Kidney glomerular epithelial cell (primary cell): ENCODE measurements at regions not wholly inside any gene's neighbourhood (a gene's known extent, or its start where the extent isn't known, plus 50 kb on each side); places are given as distances from the start of the nearest gene placed in this dataset.
"Not testable (repeated sequence)": the region's sequence is repeated elsewhere in the genome, so short reads cannot be mapped to it uniquely, and the experiment has no call there.

Source experiments
- DNase-seq: peaks from one replicate; lab custom pipeline; 2025; lab: John Stamatoyannopoulos, UW

- no peak for DNase-seq
Observed at GRCh38 chrX:113919387-113919786, 664.5 kb upstream of the HTR2C start.

DNA sequence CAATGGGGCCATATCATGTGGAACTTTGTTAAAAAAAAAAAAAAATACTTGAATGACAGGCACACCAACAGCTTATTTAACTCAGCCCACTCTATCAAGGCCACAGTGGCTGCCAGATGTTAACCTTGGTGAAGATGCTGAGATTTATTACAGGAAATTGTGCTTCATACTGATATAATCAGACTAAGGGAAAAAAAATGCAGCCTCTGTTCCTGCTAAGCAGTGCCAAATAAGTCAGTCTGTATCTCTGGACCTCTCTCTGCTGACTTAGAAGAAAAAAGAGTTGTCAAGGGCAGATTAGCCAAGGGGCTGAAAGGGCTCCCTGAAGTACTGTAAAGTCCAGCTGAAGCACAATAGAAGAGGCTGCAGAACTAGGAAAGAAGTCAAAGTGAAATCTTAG is 677.7 kb upstream of the HTR2C start:
- no peak for DNase-seq

DNA sequence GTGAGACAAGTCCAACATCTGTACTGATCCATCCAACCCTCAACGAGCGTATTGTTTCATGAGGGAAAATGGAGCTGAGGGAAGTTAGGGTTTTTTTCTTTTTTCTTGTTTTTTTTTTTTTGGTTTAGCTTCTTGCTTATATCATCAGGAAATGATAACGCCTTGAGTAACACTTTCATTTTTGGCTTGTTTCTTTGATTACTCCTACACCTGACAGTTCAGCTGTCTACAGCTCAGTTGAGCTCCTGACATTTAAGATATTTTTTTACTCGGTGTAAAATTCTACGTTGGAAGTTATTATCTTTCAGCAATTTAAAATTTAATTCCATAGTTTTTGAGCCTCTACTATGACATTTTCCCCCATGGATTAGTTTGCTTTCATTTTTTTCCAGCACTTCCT is 691.0 kb upstream of the HTR2C start:
- no peak for DNase-seq

- DNase-seq = no peak
Observed at GRCh38 chrX:113892401-113892800, 691.5 kb upstream of the HTR2C start.

- no peak for DNase-seq
Observed at GRCh38 chrX:113873056-113873455, 710.8 kb upstream of the HTR2C start.

GRCh38 chrX:113868711-113869110 is 715.2 kb upstream of the HTR2C start:
- no peak for DNase-seq

DNA sequence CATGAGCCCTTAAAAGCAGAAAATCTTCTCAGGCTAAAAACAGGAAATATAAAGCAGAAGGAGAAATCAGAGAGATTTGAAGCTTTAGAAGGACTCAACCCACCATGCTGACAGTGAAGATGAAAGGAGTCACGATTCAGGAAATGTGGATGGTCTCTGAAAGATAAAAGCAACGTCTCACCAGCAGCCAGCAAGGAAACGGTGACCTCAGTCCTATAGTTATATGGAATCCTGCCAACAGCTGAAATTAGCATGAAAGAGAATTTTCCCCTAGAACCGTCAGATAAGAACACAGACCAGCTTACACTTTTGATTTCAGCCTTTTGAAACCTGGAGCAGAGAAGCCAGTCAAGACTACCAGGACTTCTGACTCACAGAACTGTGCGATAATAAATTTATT is 715.7 kb upstream of the HTR2C start:
- DNase-seq = no peak

GRCh38 chrX:113849408-113849807 is 734.5 kb upstream of the HTR2C start:
- no peak for DNase-seq

DNA sequence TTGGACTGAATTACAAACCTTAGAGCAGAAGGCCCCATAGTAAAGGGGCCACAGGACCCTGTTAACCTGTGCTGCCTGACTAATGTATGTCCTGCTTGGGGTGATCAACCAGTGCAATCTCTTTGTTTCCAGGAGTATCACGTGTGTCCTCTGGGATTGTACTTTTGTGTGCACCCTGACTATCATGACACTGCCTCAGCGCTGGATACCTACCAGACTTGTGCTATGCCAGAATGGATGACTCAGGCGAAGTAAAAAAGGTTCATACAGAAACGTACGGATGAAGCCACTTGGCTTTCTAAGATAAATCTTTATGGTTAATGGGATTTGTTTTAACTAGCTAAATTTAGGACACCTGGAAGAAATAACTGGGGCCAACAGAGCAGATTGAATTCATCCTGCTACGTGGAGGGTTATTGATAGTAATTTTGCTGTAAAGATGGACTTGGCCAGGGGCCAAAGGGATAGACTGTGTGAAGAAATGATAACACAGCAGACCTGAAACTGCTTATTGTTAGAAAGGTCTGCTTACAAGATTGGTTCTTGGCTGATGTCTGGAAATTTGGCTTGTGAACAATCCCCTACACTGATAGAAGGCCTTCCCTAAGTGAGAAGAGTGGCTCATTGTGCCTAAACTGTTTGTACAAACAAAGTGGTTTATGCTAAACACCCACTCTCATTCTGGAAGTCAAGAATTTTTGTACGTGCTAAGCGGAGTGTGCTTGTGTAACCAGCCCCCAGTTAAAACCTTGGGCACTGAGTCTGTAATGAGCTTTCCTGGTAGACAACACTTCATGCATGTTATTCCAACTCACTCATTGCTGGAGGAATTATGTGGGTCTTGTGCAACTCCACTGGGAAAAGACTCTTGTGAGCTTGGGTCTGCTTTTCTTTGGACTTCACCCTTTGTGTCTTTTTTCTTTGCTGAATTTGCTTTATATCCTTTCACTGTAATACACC is 750.5 kb upstream of the HTR2C start:
- DNase-seq = no peak

- no peak for DNase-seq
Observed at GRCh38 chrX:113828470-113828869, 755.4 kb upstream of the HTR2C start.

- DNase-seq = no peak
Observed at GRCh38 chrX:113818346-113818745, 765.5 kb upstream of the HTR2C start.

DNA sequence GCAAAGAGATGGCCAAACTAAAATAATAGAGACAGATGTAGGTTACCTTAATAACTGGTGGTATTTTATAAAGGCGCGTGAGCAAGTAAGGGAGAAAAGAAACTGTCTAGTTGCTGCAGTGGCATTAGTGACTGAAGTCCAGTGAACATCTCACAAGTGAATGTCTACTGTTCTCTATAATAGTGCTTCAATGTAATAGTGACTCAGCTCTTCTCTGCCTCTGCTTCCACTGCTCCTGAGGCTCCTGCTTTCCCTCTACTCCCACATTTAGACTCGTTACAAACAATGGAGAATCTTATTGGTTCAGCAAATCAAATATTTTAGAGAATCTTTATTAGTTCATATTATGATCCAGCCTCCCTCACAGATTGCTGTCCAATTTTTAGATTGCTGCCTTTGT is 779.1 kb upstream of the HTR2C start:
- DNase-seq = no peak

DNA sequence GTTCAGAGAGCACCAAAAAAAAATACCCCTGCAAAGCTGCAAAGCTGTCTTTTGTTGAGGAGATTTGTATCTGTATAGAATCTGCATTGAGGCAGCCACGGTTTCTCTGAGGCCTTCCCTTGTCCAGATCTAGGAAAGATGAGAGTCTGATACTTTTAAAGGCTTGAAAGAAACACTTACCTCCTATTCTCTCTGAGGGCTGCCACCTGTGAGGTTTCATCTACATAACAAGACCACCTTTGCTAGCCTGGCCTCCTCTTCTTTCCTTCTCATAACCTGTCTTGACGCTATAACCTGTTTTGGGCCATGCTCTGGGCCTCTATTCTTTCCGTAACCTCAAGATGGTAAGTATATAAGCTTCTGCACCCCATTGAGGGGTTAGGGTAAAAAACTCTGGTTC is 779.6 kb upstream of the HTR2C start:
- DNase-seq = no peak

GRCh38 chrX:113802837-113803236 is 781.0 kb upstream of the HTR2C start:
- DNase-seq = no peak

GRCh38 chrX:113800955-113801354 is 782.9 kb upstream of the HTR2C start:
- DNase-seq = no peak

- no peak for DNase-seq
Observed at GRCh38 chrX:113793563-113793962, 790.3 kb upstream of the HTR2C start.

DNA sequence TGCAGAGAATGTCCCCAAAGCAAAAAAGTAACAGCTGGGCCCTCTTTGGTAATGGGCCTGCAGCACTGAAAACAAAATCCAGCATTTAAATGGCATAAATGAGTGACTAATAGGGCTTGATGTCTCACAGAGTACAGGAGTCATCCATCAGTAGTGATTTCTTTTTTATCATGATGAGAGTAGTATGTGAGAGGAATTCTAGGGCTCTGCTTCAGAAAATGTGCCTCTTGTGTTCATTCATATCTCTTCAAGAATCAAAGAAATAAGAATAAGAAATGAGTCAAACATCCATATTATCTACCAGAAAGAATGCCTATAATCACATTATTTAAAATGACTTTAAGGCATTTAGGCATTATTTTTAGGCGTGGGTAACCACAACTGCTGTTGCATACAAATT is 792.9 kb upstream of the HTR2C start:
- DNase-seq = no peak

GRCh38 chrX:113784754-113785153 is 799.1 kb upstream of the HTR2C start:
- DNase-seq = not testable (repeated sequence)

DNA sequence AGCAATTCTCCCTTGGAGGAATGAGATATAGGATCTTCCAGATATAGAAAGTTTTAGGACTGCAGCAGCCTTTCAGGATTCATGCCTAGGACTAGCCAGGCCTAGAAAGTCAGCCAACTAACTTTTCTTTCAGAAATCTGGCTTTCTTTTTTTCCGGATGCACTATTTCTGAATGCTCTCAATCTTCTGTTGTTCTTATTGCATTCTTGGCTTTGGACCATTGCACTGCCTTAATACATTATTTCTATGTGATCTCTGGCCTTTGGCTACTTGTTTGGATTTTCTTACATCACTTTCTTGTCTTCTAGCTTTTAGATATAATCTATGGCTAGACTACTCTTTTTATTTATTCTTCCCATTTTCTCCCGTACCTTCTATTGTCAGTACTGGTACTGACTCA is 813.1 kb upstream of the HTR2C start:
- DNase-seq = no peak

GRCh38 chrX:113770071-113770470 is 813.8 kb upstream of the HTR2C start:
- no peak for DNase-seq

DNA sequence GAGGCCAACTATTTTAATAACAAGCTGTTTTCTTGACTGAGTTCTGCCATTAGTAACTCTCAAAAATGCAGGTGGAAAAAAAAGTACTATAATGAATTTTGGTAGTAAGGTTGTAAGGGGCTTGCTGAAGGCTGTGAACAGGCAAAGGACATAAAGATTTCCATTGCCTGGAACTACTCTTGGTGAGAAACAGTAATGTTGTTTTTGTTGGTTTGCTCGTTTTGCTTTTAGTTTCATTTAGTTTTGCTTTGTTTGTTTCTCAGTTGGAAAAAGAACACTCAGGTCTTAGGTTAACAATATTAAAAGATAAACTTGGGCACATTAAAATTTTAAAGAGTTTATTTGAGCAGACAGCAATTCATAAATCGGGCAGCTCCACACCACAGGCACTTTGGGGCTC is 824.5 kb upstream of the HTR2C start:
- no peak for DNase-seq

GRCh38 chrX:113747274-113747973 is 836.5 kb upstream of the HTR2C start:
- no peak for DNase-seq

DNA sequence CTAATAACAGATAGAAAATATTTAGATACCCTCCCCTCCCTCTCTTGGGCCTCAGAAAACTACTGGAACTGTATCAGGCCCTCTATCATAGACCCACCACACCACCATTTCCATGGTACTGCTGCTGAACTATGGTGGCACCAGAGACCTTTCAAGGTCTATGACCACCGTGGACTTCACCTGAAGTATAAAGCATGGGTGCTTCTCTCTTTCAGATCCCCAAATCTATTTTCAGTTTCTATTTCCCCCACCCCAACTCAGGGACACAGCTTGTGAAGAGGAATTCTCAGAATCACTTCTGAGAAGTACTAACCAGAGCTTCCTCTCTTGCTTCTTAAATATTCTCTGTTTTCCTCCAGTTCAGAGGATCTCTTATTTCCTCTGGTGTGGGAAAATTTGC is 840.8 kb upstream of the HTR2C start:
- DNase-seq = no peak
